Uterus (tissue), 3 donors: ENCODE measurements at regions not wholly inside any gene's neighbourhood (a gene's known extent, or its start where the extent isn't known, plus 50 kb on each side); places are given as distances from the start of the nearest gene placed in this dataset.

Source experiments
- DNase-seq, 2 donors: peaks; one replicate each; pipeline ENCODE4 v3.0.0-alpha.2; 2019 to 2020
- H3K27ac ChIP-seq, 2 donors: fragments of 200-600 bp; sonication (generic); 1 replicate in 1 of 2; 2 replicates in 1 of 2; pipeline ENCODE4 v1.5.1; 2016 to 2018
- H3K27me3 ChIP-seq, 2 donors: fragments of 200-600 bp; sonication (generic); one replicate each; pipeline ENCODE4 v1.5.1; 2018 to 2019; ENCODE audit warnings: control low read depth in 1 of 2
- H3K36me3 ChIP-seq, 2 donors: fragments of 200-600 bp; sonication (generic); one replicate each; pipeline ENCODE4 v1.5.1; 2019; ENCODE audit warnings: control low read depth in 1 of 2
- H3K4me1 ChIP-seq, 2 donors: fragments of 200-600 bp; sonication (generic); one replicate each; pipeline ENCODE4 v1.5.1; 2018 to 2019; ENCODE audit warnings: control low read depth in 1 of 2
- H3K4me3 ChIP-seq, 2 donors: fragments of 200-600 bp; sonication (generic); 1 replicate in 1 of 2; 2 replicates in 1 of 2; pipeline ENCODE4 v1.5.1; 2018 to 2019; ENCODE audit warnings: mild to moderate bottlenecking in 1 of 2
- H3K9me3 ChIP-seq, 2 donors: fragments of 200-600 bp; sonication (generic); one replicate each; pipeline ENCODE4 v1.5.1; 2019; ENCODE audit warnings: control low read depth in 1 of 2
- POLR2A ChIP-seq, 2 donors: fragments of 450-650 bp; IDR thresholded peaks; one replicate each; pipeline ENCODE4 v1.6.1; 2016; ENCODE audit warnings: antibody characterized with exemption in 2 of 2, mild to moderate bottlenecking in 1 of 2, moderate library complexity in 1 of 2
- intact Hi-C: fragments of 100-400 bp; cut with DNase I; formaldehyde crosslinking; loops from one replicate; pipeline ENCODE4 v1.15.1; 2023; ENCODE audit warnings: low total_unique reads
- TF ChIP-seq, protein P1 (sequence below), 4 experiments: fragments of 200-600 bp in 2 of 4; fragments of 450-650 bp in 2 of 4; sonication (generic) in 2 of 4; IDR thresholded peaks; one replicate each; pipeline ENCODE4 v1.5.1; 2016 to 2019; ENCODE audit warnings: antibody characterized with exemption in 4 of 4, mild to moderate bottlenecking in 2 of 4, moderate library complexity in 1 of 4
- donor health status: DM: yes; HTN: yes; CAD: no.

DNA sequence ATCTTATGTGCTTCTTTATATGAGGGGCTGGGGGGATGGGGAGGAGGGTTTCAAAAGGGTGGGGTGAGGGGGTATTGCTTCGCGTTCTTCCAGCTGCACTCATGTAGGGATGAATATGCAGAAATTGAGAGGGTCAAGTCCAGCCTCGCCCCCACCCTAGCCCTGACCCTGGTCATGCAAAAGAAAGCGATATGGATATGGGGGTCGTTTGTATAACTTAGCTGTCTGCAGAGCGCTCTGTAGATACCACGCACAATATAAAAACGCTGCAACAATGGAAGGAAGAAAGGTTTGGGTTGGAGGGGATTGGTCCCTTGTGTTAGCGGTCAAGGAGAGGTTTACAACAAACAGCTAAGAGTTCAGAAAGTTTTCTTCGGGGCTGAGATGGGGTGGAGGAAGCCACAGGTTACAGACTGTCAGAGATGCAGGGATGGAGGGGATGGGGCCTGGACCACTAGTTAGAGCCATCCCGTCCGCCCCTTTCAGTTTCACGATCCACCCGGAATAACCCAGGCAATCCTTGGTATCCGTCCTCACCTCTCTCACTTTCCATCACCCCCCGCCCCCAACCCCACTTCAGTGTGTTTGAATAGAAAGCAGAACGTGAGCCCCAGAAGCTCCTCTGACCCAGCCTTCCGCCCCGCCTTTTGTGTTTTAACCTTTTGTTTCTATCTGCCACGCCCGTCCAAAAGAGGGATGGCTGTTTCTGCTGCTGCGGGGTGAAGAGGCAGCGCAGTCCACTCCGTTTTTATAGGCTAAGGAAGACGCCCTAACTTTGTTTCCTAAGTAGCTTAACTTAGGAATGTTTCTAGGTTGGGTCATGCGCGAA, 73.5 kb downstream of the SOX4 start:
- intact Hi-C loops: no loop called here
- H3K9me3 ChIP-seq: no peaks in the 10 kb centered on the region
- no peak for TF ChIP-seq POLR2A (IDR thresholded peaks at IDR 0.05)
- TF ChIP-seq, protein P1, sequence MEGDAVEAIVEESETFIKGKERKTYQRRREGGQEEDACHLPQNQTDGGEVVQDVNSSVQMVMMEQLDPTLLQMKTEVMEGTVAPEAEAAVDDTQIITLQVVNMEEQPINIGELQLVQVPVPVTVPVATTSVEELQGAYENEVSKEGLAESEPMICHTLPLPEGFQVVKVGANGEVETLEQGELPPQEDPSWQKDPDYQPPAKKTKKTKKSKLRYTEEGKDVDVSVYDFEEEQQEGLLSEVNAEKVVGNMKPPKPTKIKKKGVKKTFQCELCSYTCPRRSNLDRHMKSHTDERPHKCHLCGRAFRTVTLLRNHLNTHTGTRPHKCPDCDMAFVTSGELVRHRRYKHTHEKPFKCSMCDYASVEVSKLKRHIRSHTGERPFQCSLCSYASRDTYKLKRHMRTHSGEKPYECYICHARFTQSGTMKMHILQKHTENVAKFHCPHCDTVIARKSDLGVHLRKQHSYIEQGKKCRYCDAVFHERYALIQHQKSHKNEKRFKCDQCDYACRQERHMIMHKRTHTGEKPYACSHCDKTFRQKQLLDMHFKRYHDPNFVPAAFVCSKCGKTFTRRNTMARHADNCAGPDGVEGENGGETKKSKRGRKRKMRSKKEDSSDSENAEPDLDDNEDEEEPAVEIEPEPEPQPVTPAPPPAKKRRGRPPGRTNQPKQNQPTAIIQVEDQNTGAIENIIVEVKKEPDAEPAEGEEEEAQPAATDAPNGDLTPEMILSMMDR (IDR thresholded peaks at IDR 0.05): no peak
- peaks cover 0 to 3% of the 10 kb centered on the region in 2 donors for H3K4me1 ChIP-seq
- peak; percentile 26 to 46 for DNase-seq
- peak overlapping the region; percentile 65 to 80 for H3K4me3 ChIP-seq
- peak overlapping the region; percentile 90 to 92 for H3K27ac ChIP-seq
- no peaks in the 10 kb centered on the region for H3K27me3 ChIP-seq
- H3K36me3 ChIP-seq: no peaks in the 10 kb centered on the region

DNA sequence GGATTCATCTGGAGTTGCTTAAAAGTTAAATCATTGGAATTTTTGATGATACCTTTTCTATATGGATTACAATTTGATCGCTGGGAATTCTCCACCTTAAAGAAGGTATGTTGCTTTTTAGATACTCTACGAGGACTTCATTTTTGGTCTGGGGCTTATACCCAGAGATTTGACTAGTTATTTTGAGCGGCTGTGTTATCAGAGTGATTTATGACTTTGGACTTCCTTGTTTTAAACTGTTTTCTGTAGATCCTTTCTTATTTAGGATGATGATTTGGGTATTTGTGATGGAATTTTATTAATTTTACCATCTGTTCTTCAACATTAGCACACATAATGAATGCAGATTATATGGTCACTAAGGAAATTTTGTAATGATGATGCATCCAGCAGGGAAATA, 75.2 kb downstream of the SOX4 start:
- TF ChIP-seq, protein P1 (IDR thresholded peaks at IDR 0.05): no peak
- TF ChIP-seq POLR2A (IDR thresholded peaks at IDR 0.05): no peak
- Histone ChIP-seq H3K27ac (peak overlapping the region; percentile 90 to 92), H3K36me3 (no peaks in the 10 kb centered on the region), H3K9me3 (no peaks in the 10 kb centered on the region), H3K4me1 (peaks cover 0 to 3% of the 10 kb centered on the region in 2 donors), H3K4me3 (no peak overlapping the region), H3K27me3 (no peaks in the 10 kb centered on the region)
- no peak for DNase-seq
- intact Hi-C loops: no loop called here

DNA sequence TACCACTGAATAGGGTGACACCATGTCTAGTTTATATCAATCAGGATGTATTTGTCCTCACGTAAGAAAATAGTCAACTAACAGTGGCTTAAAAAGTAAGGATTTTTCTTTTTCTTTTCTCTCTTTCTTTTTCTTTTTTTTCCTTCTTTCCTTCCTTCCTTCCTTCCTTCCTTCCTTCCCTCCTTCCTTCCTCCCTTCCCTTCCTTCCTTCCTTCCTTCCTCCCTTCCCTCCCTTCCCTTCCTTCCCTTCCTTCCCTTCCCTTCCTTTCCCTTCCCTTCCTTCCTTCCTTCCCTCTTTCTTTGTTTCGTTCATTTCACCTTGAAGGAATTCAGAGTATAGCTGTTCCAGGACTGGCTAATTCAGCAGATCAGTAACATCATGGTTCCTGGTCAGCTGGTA, 83.2 kb downstream of the SOX4 start:
- Histone ChIP-seq H3K27ac (no peak overlapping the region), H3K27me3 (no peaks in the 10 kb centered on the region), H3K4me3 (no peak overlapping the region), H3K36me3 (no peaks in the 10 kb centered on the region), H3K9me3 (no peaks in the 10 kb centered on the region), H3K4me1 (no peaks in the 10 kb centered on the region)
- no peak for DNase-seq
- TF ChIP-seq, protein P1 (IDR thresholded peaks at IDR 0.05): no peak
- no peak for TF ChIP-seq POLR2A (IDR thresholded peaks at IDR 0.05)
- intact Hi-C loops: no loop called here

DNA sequence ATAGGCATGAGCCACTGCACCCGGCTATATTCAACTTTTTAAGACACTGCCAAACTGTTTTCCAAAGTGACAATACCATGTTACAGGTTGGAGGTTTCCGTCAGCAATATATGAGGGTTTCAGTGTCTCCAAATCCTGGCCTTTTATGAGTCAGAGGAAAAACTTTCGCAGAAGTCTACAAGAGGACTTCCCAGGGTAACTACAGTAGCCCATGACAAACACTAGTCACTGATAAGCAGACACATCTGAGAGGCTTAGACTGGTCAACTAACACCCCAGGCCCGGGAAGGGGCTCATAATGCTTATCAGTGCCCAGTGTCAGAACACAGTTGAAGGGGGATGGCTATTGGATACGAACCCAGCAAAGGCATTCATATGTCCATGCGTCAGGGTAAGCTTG, 85.4 kb downstream of the SOX4 start:
- peak overlapping the region; percentile 42 to 68 for H3K27ac ChIP-seq
- no peak for DNase-seq

DNA sequence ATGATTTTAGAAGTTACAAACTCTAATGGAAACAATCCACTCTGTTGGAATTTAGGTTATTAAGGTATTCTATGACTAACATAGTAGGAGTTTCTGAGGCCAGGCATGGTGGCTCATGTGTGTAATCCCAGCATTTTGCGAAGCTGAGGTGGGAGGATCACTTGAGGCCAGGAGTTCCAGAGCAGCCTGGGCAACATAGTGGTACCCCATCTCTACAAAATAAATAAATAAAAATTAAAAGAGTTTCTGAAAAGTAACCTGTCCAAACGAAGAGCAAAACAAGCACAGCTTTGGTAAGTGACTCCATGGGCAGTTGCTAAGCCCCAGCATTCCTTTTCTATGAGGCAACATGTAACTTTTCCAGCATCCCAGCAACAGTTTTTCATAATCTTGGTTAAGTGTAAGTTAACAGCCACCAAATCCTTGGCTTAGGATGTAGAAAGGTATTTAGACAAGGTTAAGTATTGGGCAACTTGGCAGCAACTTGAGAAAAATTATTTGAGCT, 86.3 kb downstream of the SOX4 start:
- H3K36me3 ChIP-seq: no peaks in the 10 kb centered on the region
- no peaks in the 10 kb centered on the region for H3K27me3 ChIP-seq
- H3K4me1 ChIP-seq: no peaks in the 10 kb centered on the region
- intact Hi-C loops: no loop called here
- H3K4me3 ChIP-seq: no peak overlapping the region
- H3K9me3 ChIP-seq: no peaks in the 10 kb centered on the region
- H3K27ac ChIP-seq: peak overlapping the region; percentile 42 to 68
- no peak for DNase-seq
- TF ChIP-seq, protein P1 (IDR thresholded peaks at IDR 0.05): no peak
- TF ChIP-seq POLR2A (IDR thresholded peaks at IDR 0.05): no peak

More for the DNA sequence above, 85.4 kb downstream of the SOX4 start:
- intact Hi-C loops: no loop called here
- Histone ChIP-seq H3K4me3 (no peak overlapping the region), H3K9me3 (no peaks in the 10 kb centered on the region), H3K27me3 (no peaks in the 10 kb centered on the region), H3K36me3 (no peaks in the 10 kb centered on the region), H3K4me1 (no peaks in the 10 kb centered on the region)
- no peak for TF ChIP-seq POLR2A (IDR thresholded peaks at IDR 0.05)
- TF ChIP-seq, protein P1 (IDR thresholded peaks at IDR 0.05): no peak
